Sigmoid colon (tissue), 3 donors: ENCODE measurements at regions not wholly inside any gene's neighbourhood (a gene's known extent, or its start where the extent isn't known, plus 50 kb on each side); places are given as distances from the start of the nearest gene placed in this dataset.

ENCODE experiments used
- CTCF ChIP-seq, 4 experiments: fragments of 450-650 bp in 3 of 4; fragments of 200-600 bp in 1 of 4; IDR thresholded peaks; one replicate each; pipeline ENCODE4 v1.5.1; 2016 to 2019; ENCODE audit warnings: antibody characterized with exemption in 4 of 4, mild to moderate bottlenecking in 3 of 4, moderate library complexity in 2 of 4
- POLR2A ChIP-seq, 2 donors: fragments of 450-650 bp; IDR thresholded peaks; one replicate each; pipeline ENCODE4 v1.6.1; 2016; ENCODE audit warnings: antibody characterized with exemption in 2 of 2, mild to moderate bottlenecking in 2 of 2, moderate library complexity in 2 of 2

- TF ChIP-seq CTCF (IDR thresholded peaks at IDR 0.05) (no peak), POLR2A (IDR thresholded peaks at IDR 0.05) (no peak)
These were observed 167.2 kb upstream of the ZBED5 start for GRCh38 chr11:11025087-11025486.
